GM18498 (cell line): ENCODE measurements at regions not wholly inside any gene's neighbourhood (a gene's known extent, or its start where the extent isn't known, plus 50 kb on each side); places are given as distances from the start of the nearest gene placed in this dataset.

ENCODE experiments used
- ATAC-seq: cut with Tn5 transposase; IDR thresholded peaks from one replicate; pipeline ENCODE4 v1.9.1; 2021; ENCODE audit warnings: mild to moderate bottlenecking, moderate library complexity; ENCODE audit not compliant: unreplicated experiment

- no peak for ATAC-seq
Measured at GRCh38 chr5:54659700-54660131, 142.2 kb downstream of the SNX18 start.

GRCh38 chr5:54658010-54658409 is 140.5 kb downstream of the SNX18 start:
- ATAC-seq, result no peak

DNA sequence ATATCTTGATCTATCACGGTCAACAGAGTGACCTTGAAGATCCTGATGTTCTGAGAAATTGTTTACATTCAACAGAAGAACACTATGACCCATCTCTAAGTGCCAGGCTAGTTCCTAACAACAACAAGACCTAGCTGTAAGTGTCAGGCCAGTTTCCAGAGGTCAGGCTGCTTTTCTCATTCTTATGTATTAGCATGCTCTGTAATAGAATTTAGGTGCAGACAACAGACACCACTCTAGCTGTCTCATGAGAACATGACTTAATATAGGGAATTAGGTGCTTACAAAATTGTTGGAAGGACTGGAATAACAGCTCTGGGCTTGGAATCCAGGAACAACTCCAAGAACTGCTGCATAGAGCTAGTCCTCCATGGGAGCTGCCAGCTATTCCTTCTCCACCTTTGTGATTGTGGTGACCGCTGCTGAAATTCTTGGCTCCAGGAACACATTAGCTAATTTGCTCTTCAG is 138.7 kb downstream of the SNX18 start:
- ATAC-seq, result no peak

- no peak for ATAC-seq
Measured at GRCh38 chr5:54655761-54656160, 138.2 kb downstream of the SNX18 start.

GRCh38 chr5:54655266-54655665 is 137.7 kb downstream of the SNX18 start:
- ATAC-seq, result no peak

DNA sequence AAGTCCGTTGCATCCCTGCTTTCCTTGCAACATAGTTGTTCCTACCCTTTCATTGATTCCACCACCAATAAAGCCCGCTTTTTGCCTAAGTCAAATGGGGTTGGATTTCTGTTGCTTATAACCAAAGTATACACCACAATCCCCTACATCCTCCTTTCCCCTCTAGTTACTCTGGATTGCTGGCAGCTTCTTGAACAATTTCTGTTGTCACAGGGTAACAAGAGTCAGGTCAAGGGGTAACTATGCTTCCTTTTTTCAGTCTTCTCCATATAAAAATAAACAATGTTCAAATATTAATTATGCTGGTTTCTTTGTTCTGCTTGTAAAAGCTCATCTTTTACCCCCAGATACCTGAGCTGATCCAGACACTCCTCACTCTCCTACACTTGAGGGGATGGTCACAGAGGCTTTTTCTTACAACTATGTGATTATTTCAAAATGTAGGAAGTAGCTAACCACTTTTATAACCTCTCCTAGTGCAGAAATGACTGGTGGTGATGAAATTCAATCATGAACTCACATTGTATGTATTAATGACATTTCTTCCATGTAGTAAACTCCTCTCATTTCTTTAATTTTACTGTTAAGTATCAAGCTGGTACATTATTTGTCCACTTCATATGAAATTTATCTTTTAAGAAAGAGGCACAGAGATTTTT is 136.5 kb downstream of the SNX18 start:
- no peak for ATAC-seq

- ATAC-seq, result no peak
Measured at GRCh38 chr5:54651482-54652076, 134.0 kb downstream of the SNX18 start.

GRCh38 chr5:54649041-54649504 is 131.5 kb downstream of the SNX18 start:
- no peak for ATAC-seq

DNA sequence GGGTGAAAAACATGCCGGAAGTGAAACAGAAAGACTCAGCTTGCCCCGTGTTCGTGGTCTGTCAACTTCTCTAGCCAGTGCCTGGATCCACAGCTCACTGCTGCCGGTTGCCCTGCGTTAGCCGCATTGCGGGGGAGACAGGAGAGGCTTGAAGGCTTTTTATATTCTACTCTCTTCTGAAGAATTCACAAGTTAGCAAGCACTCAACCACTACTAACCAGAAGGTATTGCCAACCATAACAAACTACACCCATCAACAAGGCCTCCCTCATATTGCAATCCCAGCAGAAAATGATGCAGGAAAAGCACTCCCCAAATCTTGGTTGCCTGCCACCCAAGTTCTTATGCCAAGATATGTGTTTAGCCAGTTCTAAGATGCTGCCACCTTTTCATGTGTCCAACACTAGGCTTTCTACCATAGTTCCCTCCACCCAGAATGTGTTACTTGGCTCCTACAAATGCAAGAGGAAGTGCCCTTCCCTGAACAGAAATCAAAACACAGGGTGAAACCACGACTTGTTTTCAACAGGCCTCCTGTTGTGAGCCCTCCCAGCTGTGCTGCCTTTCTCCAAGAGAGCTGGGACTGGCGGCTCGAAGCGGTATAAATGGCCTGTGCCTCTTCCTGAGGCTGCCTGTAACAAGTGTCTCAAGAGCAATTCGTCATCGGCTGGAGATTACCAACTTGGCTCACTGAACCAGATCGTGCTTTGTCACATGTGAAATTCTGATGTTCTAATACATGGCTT is 129.0 kb downstream of the SNX18 start:
- ATAC-seq, result peak; percentile 97

- no peak for ATAC-seq
Measured at GRCh38 chr5:54645882-54646355, 128.4 kb downstream of the SNX18 start.

DNA sequence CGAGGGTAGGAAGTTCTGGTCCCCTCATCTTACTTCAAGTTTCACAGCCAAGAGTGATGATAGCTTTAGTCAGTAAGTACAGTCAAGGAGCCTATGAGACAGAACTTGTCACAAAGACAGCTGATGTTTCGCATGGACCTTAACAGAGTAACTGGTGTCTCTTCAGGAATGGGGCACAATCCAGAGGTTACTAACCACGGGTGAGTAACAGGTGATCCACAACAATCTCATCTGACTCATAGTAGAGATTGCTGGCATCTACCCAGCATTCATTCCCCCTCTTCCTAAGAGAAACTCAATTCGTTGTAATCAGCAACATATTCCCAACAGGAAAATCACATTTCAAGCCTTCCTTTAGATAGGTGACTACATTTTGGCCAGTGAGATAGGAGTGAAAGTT is 126.7 kb downstream of the SNX18 start:
- no peak for ATAC-seq

- ATAC-seq, result no peak
Measured at GRCh38 chr5:54643685-54644106, 126.1 kb downstream of the SNX18 start.

DNA sequence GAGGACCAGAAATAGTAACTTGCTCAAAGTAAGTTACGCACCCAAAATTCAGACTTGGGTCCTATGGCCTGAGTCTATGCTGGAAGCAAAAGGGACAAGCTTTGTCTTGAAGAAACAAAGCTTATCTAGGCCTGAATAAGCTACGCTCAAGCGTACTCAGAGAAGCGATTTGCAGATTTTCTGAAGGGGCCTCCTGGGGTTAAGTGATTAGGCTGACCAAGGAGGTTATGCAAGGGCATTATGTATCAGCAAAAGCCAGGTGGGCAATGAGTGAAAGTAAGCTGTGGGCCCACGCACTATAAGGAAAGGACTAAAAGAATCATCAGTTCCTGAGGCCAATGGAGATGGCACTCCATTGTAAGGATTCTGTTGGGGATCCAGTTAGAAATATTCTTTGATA is 122.1 kb downstream of the SNX18 start:
- ATAC-seq, result no peak

DNA sequence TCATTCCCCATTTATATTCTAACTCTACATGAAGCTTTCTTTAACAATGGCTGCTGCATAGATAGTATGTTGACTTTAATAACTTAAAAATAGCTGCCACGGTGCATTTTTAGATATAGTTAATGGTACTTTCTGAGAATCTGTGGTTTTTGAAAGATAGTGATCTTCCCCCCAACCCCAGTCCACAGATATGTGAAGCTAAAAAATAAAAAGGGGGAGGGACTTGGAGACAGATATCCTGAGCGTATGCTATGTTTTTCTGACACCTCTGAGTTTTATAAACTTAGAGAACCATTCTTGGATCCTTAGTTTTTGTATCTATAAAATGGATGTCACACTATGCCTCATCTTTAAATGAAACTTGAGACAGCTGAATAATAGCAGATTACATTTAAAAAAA is 120.5 kb downstream of the SNX18 start:
- ATAC-seq, result no peak

DNA sequence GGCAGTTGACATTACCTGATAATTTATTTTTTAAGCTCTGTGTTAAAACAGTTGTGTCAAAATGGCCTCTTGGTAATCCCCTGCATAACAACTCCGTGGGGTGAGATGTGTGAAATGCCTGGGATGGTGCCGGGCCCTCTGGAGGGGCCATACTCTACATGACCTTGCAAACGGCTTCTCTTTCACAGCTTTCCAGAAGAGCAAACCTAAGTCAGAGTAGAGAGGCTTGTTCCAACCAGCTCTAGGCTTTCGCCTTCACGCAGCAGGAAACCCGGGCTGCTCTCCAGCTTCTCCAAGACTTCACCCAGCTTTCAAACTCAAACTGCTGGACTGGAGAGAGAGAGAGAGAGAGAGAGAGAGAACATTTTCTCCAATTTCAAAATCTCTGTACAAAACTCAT is 120.1 kb downstream of the SNX18 start:
- ATAC-seq, result no peak

DNA sequence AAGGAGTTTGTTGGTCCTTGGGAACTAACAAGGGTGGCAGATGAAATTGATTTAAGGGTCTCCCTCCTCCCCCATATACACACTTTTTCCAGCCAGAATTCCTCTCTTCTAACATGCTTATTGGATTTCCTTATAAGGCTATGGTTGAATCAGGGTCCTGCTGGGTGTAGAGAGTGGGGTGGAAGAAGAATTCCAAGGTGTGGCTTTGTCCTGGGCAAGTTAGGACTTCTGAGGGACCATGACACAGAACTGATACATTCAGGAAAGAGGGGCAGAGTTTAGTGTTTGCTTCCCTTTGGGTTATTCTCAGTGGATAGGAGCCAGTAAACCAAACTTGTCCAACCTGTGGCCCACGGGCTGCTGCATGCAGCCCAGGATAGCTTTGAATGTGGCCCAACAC is 116.5 kb downstream of the SNX18 start:
- no peak for ATAC-seq

- ATAC-seq, result no peak
Measured at GRCh38 chr5:54632131-54632701, 114.7 kb downstream of the SNX18 start.

DNA sequence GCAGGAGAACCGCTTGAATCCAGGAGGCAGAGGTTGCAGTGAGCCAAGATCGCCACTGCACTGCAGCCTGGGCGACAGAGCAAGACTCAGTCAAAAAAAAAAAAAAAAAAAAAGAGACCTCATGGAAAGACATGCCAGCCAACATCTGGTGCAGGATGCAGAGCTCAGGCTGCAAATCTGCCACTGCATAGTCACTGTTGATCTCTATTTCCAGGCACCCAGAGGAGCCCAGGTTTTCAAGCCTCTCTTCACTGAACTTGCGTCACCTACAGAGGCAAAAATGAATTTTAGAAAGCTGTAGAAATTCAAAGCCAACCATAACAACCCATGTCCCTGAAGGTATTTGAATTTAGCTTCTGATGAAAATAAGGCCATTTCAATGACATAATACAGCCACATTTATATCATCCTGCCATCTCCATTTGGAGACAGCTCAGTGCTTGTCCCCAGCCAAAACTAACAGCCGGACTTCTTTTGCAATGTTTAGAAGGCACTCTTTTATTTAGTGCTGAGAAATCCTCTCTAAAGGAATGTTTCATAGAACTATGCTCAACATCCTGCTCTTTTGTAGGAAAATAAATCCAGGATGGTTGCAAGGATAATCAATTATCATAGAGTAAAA is 113.3 kb downstream of the SNX18 start:
- no peak for ATAC-seq

DNA sequence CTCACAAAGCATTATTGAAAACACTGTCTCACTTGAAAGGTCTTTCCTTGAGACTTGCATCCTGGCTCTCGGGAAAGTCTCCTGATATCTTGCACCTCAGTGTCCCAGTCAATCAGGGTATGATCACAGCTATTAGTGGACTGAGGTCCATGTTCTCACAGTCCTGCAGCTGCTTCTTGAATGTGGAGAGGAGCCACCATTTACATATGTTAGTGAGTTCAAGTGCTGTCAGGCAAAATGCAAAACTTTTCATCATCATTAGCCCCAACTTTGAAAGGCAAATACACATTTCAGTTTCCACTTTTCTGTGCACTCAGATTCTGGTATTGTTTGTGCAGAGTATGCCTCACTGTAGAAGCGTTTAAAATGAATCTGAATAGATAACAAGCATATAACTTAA is 111.6 kb downstream of the SNX18 start:
- ATAC-seq, result no peak

- no peak for ATAC-seq
Measured at GRCh38 chr5:54628050-54628449, 110.5 kb downstream of the SNX18 start.

- ATAC-seq, result no peak
Measured at GRCh38 chr5:54626407-54626806, 108.8 kb downstream of the SNX18 start.
